Activated CD4-positive, alpha-beta T cell treated with anti-CD3 and anti-CD28 coated beads for 1 hour (primary cell): ENCODE measurements at regions not wholly inside any gene's neighbourhood (a gene's known extent, or its start where the extent isn't known, plus 50 kb on each side); places are given as distances from the start of the nearest gene placed in this dataset.

Source experiments
- DNase-seq: peaks from one replicate; pipeline ENCODE4 v3.0.0-alpha.2; 2020

GRCh38 chr10:75294031-75294437 lies 58.3 kb upstream of the COMTD1 start:
- no peak for DNase-seq

GRCh38 chr10:75293446-75293820 lies 57.7 kb upstream of the COMTD1 start:
- no peak for DNase-seq

GRCh38 chr10:75292794-75293445 lies 57.2 kb upstream of the COMTD1 start:
- DNase-seq, result no peak

- no peak for DNase-seq
Observed at GRCh38 chr10:75291805-75292204, 56.0 kb upstream of the COMTD1 start.

- DNase-seq, result no peak
Observed at GRCh38 chr10:75288140-75288711, 52.5 kb upstream of the COMTD1 start.

- no peak for DNase-seq
Observed at GRCh38 chr10:75287697-75288096, 51.9 kb upstream of the COMTD1 start.

GRCh38 chr10:75286901-75287300 lies 51.1 kb upstream of the COMTD1 start:
- DNase-seq, result no peak
